ENCODE measurements at regions not wholly inside any gene's neighbourhood (a gene's known extent, or its start where the extent isn't known, plus 50 kb on each side); places are given as distances from the start of the nearest gene placed in this dataset.

DNA sequence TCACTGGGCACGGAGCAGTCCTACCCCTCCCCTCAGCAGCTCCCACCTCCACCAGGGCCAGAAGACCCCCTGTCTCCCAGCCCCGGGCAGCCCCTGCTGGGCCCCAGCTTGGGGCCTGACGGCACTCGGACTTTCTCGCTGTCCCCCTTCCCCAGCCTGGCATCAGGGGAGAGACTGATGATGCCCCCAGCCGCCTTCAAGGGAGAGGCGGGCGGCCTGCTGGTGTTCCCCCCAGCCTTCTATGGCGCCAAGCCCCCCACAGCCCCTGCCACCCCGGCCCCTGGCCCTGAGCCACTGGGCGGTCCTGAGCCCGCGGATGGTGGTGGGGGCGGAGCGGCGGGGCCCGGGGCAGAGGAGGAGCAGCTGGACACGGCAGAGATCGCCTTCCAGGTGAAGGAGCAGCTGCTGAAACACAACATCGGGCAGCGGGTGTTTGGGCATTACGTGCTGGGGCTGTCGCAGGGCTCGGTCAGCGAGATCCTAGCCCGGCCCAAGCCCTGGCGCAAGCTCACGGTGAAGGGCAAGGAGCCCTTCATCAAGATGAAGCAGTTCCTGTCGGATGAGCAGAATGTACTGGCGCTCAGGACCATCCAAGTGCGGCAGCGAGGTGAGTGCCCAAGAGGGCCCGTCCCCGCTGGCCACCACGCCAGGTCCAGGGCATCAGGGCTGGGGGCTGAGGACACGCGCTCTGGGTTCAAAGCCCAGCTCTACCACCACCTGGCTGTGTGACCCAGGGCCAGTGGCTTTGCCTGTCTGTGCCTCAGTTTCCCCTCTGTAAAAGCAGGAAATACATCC, 58.6 kb downstream of the PHETA1 start:
- DNase-seq (ENCODE audit: low read depth) = no peak

- no peak for DNase-seq (ENCODE audit: low read depth)
These were observed 59.3 kb downstream of the PHETA1 start for GRCh38 chr12:111309584-111309983.

DNA sequence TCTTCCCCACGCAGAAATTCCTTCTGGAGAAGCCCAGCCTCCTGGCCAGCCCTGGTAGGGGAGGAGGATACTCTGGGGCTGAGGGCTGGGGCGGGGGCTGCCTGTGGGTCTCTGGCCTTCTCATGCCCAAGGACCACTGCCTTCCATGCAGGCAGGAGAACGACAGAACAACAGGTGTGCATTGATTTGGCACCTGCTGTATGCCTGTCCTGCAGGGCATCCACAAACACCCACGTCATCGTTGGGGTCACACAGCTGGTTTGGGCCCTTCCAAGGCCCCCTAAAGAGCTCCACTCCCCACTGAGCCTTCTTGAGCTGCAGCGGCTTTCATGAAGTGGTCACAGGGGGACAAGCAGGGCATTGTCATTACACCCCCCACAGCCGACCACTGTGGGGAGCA, 60.4 kb downstream of the PHETA1 start:
- no peak for DNase-seq (ENCODE audit: low read depth)

DNA sequence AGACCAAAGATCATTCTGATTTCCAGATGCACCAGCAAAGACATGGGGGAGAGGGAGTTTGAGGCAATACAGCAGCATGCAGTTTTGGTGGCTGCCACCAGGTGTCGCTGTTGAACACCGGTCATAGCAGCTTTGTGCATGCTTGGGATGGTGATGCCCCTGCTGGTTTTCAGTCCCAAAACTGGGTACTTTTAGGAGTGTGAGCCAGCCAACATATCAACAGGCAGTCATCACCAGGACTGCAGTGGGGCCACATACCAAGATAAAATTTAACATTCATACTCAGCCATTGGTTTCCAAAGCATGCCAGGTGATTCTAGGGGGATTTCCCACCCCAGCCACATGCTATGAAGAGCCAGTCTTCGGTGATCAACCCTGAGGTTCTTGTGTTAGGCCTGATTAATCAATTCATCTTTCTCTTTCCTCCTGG, 64.2 kb downstream of the PHETA1 start:
- no peak for DNase-seq (ENCODE audit: low read depth)

DNA sequence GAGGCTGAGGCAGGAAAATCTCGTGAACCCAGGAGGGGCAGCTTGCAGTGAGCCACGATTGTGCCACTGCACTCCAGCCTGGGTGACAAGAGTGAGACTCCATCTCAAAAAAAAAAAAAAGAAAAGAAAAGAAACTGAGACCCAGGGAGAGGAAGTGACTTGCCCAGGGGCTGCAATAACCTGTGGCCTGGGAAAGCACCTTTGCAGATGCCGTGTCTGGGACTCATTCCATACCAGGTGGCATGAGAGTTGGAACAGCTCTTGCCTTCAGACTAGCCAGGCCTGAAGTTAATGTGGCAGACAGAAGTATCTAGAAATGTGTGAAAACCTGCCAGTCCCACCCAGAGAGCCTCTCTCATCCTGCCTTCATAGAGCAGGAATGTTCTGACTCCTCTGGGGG, 65.4 kb downstream of the PHETA1 start:
- no peak for DNase-seq (ENCODE audit: low read depth)

DNA sequence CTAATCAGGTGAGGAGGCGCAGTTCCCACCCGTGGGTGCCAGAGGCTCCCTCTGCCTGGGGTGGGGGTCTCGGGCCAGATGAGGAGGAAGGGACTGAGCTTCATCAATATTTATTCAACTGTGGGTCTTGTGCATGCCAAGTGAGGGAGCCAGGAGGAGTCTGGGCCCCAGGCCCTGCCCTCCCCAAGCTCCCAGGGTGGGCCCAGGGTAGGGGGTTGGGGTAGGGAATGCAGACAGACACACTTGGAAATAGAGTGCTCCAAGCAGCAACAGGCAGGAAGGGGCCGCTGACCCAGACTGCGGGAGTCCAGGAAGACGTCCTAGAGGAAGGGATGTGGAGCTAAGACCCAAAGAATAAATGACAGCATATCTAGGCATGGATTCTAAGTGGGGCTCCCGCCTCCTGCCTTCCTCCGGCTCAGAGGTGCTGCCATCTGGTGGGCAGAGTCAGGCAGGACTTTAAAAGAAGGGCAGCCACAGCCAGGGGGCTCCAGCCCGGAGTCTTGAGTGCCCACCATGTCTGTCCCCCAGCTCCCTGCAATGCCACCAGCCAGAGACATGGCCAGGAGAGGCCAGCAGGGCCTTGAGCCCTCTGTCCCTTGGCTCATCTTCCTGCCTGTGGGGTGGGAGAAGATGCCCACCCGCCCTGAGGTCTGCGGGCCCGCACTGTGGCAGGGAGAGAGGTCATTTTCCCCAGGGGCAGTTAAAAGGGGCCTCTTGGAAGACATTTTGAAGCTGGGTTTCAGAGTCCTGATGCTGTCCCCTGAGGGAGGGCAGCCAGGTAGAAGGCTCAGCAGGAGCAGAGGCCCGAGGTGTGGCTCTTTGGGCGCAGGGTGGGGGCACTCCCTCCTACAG, 70.1 kb downstream of the PHETA1 start:
- peak; percentile 29 for DNase-seq (ENCODE audit: low read depth)

DNA sequence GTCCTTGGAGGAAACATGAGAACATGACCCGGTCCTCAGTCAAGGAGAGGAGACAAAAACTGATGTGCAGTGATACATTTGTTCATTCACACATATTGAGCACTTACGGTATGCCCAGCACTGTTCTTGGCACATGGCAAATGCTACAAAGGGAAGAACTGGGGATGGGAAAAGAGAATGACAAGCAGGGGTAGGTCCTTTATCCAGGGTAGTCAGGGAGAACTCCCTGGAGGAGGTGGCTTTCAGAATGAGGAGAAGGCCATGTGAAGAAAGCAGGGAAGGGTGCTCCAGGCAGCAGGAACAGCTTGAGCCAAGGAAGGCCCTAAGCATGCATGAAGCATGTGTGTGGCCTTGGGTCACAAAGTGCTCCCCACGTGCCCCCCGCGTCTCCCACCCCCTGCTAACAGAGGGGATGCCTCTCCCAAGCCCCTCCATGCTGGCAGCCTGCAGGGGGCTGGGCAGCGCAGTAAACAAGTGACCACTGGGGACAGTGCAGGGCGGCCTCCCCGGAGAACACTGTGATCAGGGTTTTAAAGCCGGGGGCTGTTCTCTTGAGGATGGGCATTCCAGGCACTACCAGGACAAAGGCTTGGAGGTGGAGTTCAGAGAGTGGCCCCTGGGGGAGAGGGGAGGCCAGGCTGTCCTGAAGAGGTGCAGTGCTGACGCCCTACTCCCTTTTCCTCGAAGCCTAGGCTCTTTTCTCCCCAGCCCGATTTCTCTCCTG, 71.0 kb downstream of the PHETA1 start:
- DNase-seq (ENCODE audit: low read depth) = no peak

DNA sequence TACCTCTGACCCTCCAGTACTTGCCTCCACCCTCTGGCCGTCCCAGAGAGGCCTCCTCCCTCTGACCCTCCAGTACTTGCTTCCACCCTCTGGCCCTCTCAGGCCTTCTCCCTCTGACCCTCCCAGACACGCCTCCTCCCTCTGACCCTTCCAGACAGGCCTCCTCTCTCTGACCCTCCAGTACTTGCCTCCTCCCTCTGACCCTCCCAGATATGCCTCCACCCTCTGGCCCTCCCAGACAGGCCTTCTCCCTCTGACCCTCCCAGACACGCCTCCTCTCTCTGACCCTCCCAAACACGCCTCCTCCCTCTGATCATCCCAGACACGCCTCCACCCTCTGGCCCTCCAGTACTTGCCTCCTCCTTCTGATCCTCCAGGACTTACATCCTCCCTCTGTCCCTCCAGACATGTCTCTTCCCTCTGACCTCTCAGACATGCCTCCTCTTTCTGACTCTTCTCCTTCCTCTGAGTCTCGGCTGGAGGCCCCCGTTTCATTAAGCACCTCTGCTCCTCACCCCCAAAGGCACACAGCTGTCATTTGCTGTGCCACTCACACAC, 71.9 kb downstream of the PHETA1 start:
- DNase-seq (ENCODE audit: low read depth) = no peak

- DNase-seq (ENCODE audit: low read depth) = no peak
These were observed 73.7 kb downstream of the PHETA1 start for GRCh38 chr12:111295176-111295575.

- DNase-seq (ENCODE audit: low read depth) = no peak
These were observed 75.5 kb downstream of the PHETA1 start for GRCh38 chr12:111293266-111294009.

- no peak for DNase-seq (ENCODE audit: low read depth)
These were observed 77.5 kb downstream of the PHETA1 start for GRCh38 chr12:111291357-111291756.

- DNase-seq (ENCODE audit: low read depth) = no peak
These were observed 80.1 kb downstream of the PHETA1 start for GRCh38 chr12:111288771-111289170.

GRCh38 chr12:111287125-111287900, 81.6 kb downstream of the PHETA1 start:
- DNase-seq (ENCODE audit: low read depth) = no peak

- no peak for DNase-seq (ENCODE audit: low read depth)
These were observed 83.7 kb downstream of the PHETA1 start for GRCh38 chr12:111285200-111285599.

DNA sequence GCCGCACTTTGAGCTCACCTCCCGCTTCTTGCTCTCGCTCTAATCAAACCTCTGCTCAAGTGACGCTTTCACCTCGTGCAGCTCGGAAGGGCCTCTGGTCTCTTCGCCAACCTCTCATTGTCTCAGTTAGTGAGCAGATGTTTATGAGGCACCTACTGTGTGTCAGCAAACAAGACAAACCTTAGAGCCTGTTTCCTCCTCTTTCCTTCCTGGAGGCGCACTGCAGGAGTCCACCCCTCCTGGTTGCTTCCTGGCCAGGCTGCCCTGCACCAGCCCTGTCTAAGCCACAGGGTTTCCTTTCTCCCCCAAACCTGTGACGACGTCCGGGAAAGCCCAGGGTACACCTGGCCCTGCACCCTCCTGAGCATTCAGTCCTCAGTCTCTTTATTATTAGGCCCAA, 84.2 kb downstream of the PHETA1 start:
- no peak for DNase-seq (ENCODE audit: low read depth)

- DNase-seq (ENCODE audit: low read depth) = no peak
These were observed 84.9 kb downstream of the PHETA1 start for GRCh38 chr12:111283966-111284365.

GRCh38 chr12:111283521-111283920, 85.4 kb downstream of the PHETA1 start:
- no peak for DNase-seq (ENCODE audit: low read depth)

DNA sequence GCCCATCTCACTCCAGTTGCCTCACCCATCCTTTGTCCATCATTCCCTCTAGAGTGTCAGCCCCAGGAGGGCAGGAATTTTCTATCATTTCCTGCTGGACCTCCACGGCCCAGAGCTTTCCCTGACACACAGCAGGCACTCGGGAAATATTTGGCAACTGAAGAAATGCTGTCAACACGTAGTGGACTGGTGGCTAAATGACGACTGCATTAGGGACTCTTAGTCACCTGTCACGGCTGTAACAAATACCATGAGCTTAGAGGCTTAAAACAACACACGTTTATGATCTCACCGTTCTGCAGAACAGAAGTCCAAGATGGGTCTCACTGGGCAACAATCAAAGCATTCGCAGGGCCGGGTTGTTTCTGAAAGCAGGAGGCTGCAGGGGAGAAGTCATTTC, 91.3 kb downstream of the PHETA1 start:
- no peak for DNase-seq (ENCODE audit: low read depth)

DNA sequence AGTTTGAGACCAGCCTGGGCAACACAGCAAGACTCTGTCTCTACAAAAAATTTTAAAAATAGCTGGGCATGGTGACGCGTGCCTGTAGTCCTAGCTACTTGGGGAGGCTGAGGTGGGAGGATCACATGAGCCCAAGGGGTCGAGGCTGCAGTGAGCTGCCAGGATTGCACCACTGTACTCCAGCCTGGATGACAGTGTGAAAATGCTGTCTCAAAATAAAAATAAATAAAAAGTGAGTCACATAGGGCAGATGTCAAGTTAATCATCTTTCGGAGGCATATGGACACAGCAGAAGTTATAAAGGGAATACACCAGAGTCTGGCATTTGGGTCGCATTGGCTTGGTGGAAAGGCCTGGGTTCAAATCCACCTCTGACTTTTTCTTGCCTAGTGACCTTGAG, 92.7 kb downstream of the PHETA1 start:
- DNase-seq (ENCODE audit: low read depth) = peak; percentile 12

DNA sequence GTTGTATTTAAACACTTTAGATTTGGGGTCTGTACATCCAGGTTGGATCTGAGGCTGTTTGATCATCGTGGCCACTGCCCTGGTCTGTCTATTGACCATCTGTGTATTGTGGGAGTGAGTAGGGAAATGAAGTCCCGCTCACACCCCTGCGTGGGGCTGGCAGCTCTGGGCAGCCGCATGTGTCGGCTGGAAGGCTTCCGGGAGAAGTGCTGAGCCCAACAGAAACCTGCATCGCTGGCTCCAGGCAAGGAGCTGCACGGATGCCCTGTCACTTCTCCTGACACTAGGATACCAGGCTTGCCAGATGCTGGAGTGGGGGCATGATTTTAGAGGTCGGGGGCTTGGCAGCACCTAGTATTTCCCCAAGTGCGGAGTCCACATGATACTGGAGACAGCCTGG, 93.6 kb downstream of the PHETA1 start:
- no peak for DNase-seq (ENCODE audit: low read depth)

GRCh38 chr12:111274777-111275176, 94.1 kb downstream of the PHETA1 start:
- DNase-seq (ENCODE audit: low read depth) = no peak

Measured in amniotic epithelial cell (primary cell).